Mesothelial cell of epicardium (in vitro differentiated cells): ENCODE measurements at regions not wholly inside any gene's neighbourhood (a gene's known extent, or its start where the extent isn't known, plus 50 kb on each side); places are given as distances from the start of the nearest gene placed in this dataset.

Experiments
- DNase-seq, 2 experiments: peaks; one replicate each; pipeline ENCODE4 v3.0.0; 2021; ENCODE audit warnings: low spot score in 2 of 2; ENCODE audit not compliant: unreplicated experiment in 2 of 2
- H3K27ac Mint-ChIP-seq: 2 replicates; pipeline ENCODE4 v1.8.0; 2021; ENCODE audit warnings: mixed read lengths
- H3K27me3 Mint-ChIP-seq: 2 replicates; pipeline ENCODE4 v1.8.0; 2021; ENCODE audit warnings: low read depth, mixed read lengths
- H3K36me3 Mint-ChIP-seq: 2 replicates; pipeline ENCODE4 v1.8.0; 2021; ENCODE audit warnings: mixed read lengths
- H3K4me1 Mint-ChIP-seq: 2 replicates; pipeline ENCODE4 v1.8.0; 2021; ENCODE audit warnings: mixed read lengths
- H3K4me3 Mint-ChIP-seq: 2 replicates; pipeline ENCODE4 v1.8.0; 2021; ENCODE audit warnings: mild to moderate bottlenecking, moderate library complexity, mixed read lengths
- H3K9me3 Mint-ChIP-seq: 2 replicates; pipeline ENCODE4 v1.8.0; 2021; ENCODE audit warnings: mixed read lengths
- CTCF ChIP-seq: fragments of 200-600 bp; sonication (generic); IDR thresholded peaks from one replicate; pipeline ENCODE4 v1.5.0; 2021; ENCODE audit warnings: antibody characterized with exemption; ENCODE audit not compliant: unreplicated experiment

- H3K27me3 Mint-ChIP-seq = peaks cover 5% of the 10 kb centered on the region
- no peak for DNase-seq
- no peak overlapping the region for H3K27ac Mint-ChIP-seq
- H3K36me3 Mint-ChIP-seq = peaks cover 11% of the 10 kb centered on the region
- no peak overlapping the region for H3K4me3 Mint-ChIP-seq
- peaks cover 24% of the 10 kb centered on the region for H3K9me3 Mint-ChIP-seq
- no peaks in the 10 kb centered on the region for H3K4me1 Mint-ChIP-seq
- TF ChIP-seq CTCF = no peak
These were observed 192.1 kb upstream of the MYL2 start for GRCh38 chr12:111112311-111113098.

GRCh38 chr12:111111681-111112080 lies 191.3 kb upstream of the MYL2 start:
- no peak overlapping the region for H3K27ac Mint-ChIP-seq

GRCh38 chr12:111110556-111110955 lies 190.2 kb upstream of the MYL2 start:
- TF ChIP-seq CTCF = no peak
- H3K27me3 Mint-ChIP-seq = peaks cover 5% of the 10 kb centered on the region
- no peak overlapping the region for H3K27ac Mint-ChIP-seq
- H3K4me3 Mint-ChIP-seq = no peak overlapping the region
- peaks cover 11% of the 10 kb centered on the region for H3K9me3 Mint-ChIP-seq
- H3K4me1 Mint-ChIP-seq = no peaks in the 10 kb centered on the region
- peaks cover 4% of the 10 kb centered on the region for H3K36me3 Mint-ChIP-seq
- DNase-seq = no peak

More at GRCh38 chr12:111111681-111112080, 191.3 kb upstream of the MYL2 start:
- TF ChIP-seq CTCF = no peak
- no peak overlapping the region for H3K4me3 Mint-ChIP-seq
- peaks cover 20% of the 10 kb centered on the region for H3K9me3 Mint-ChIP-seq
- peaks cover 5% of the 10 kb centered on the region for H3K27me3 Mint-ChIP-seq
- no peaks in the 10 kb centered on the region for H3K4me1 Mint-ChIP-seq
- peaks cover 11% of the 10 kb centered on the region for H3K36me3 Mint-ChIP-seq
- DNase-seq = no peak

GRCh38 chr12:111108726-111109125 lies 188.3 kb upstream of the MYL2 start:
- Mint-ChIP-seq H3K27ac (no peak overlapping the region), H3K27me3 (peaks cover 5% of the 10 kb centered on the region), H3K36me3 (peaks cover 4% of the 10 kb centered on the region), H3K9me3 (peaks cover 6% of the 10 kb centered on the region), H3K4me1 (no peaks in the 10 kb centered on the region), H3K4me3 (no peak overlapping the region)
- no peak for TF ChIP-seq CTCF
- no peak for DNase-seq

GRCh38 chr12:111107392-111108178 lies 187.2 kb upstream of the MYL2 start:
- H3K27me3 Mint-ChIP-seq = peaks cover 6% of the 10 kb centered on the region
- DNase-seq = no peak
- no peak overlapping the region for H3K4me3 Mint-ChIP-seq
- H3K27ac Mint-ChIP-seq = no peak overlapping the region
- H3K4me1 Mint-ChIP-seq = no peaks in the 10 kb centered on the region
- H3K36me3 Mint-ChIP-seq = peaks cover 4% of the 10 kb centered on the region
- no peak for TF ChIP-seq CTCF
- H3K9me3 Mint-ChIP-seq = peaks cover 6% of the 10 kb centered on the region
